Epithelial cell of esophagus (primary cell): ENCODE measurements at regions not wholly inside any gene's neighbourhood (a gene's known extent, or its start where the extent isn't known, plus 50 kb on each side); places are given as distances from the start of the nearest gene placed in this dataset.
A peak's percentile ranks its signal among the peaks of the same experiment; 100 is the strongest.

Experiments used
- DNase-seq: peaks from one replicate; pipeline ENCODE4 v3.0.0; 2010; ENCODE audit warnings: low read depth
- H3K4me3 ChIP-seq: 2 replicates; pipeline ENCODE4 v1.5.1; 2011; ENCODE audit warnings: mild to moderate bottlenecking, low read length, control low read depth
- CTCF ChIP-seq: IDR thresholded peaks from 2 replicates; pipeline ENCODE4 v1.5.1; 2011; ENCODE audit warnings: low read depth, mild to moderate bottlenecking, low read length, control low read depth, inconsistent platforms; ENCODE audit not compliant: insufficient read depth; ENCODE audit errors: missing control alignments

- no peak for TF ChIP-seq CTCF
- no peak for DNase-seq
- no peak overlapping the region for H3K4me3 ChIP-seq
These were observed 1731.6 kb upstream of the CELF4 start for GRCh38 chr18:39297225-39297624.

- no peak for DNase-seq
- no peak overlapping the region for H3K4me3 ChIP-seq
- TF ChIP-seq CTCF, result no peak
These were observed 1730.8 kb upstream of the CELF4 start for GRCh38 chr18:39296293-39296888.

- H3K4me3 ChIP-seq, result no peak overlapping the region
- no peak for DNase-seq
- no peak for TF ChIP-seq CTCF
These were observed 1711.2 kb upstream of the CELF4 start for GRCh38 chr18:39276764-39277163.

- no peak overlapping the region for H3K4me3 ChIP-seq
- no peak for DNase-seq
- no peak for TF ChIP-seq CTCF
These were observed 1708.9 kb upstream of the CELF4 start for GRCh38 chr18:39274535-39274934.

- no peak overlapping the region for H3K4me3 ChIP-seq
- DNase-seq, result no peak
- no peak for TF ChIP-seq CTCF
These were observed 1706.6 kb upstream of the CELF4 start for GRCh38 chr18:39272230-39272629.

GRCh38 chr18:39271654-39272053, 1706.1 kb upstream of the CELF4 start:
- no peak for TF ChIP-seq CTCF
- DNase-seq, result no peak
- no peak overlapping the region for H3K4me3 ChIP-seq

GRCh38 chr18:39260565-39260964, 1695.0 kb upstream of the CELF4 start:
- TF ChIP-seq CTCF, result no peak
- H3K4me3 ChIP-seq, result no peak overlapping the region
- DNase-seq, result peak; percentile 68
